Testis (tissue), 2 donors: ENCODE measurements at regions not wholly inside any gene's neighbourhood (a gene's known extent, or its start where the extent isn't known, plus 50 kb on each side); places are given as distances from the start of the nearest gene placed in this dataset.

ENCODE experiments used
- DNase-seq: peaks from one replicate; pipeline ENCODE4 v3.0.0-alpha.2; 2019
- H3K27ac ChIP-seq, 2 donors: fragments of 200-600 bp; sonication (generic); one replicate each; pipeline ENCODE4 v1.5.1; 2019
- H3K27me3 ChIP-seq: fragments of 200-600 bp; sonication (generic); one replicate; pipeline ENCODE4 v1.5.1; 2019
- H3K36me3 ChIP-seq: fragments of 200-600 bp; sonication (generic); one replicate; pipeline ENCODE4 v1.5.1; 2017; ENCODE audit warnings: low read depth; ENCODE audit errors: missing control alignments
- H3K4me1 ChIP-seq: fragments of 200-600 bp; sonication (generic); one replicate; pipeline ENCODE4 v1.5.1; 2019
- H3K4me3 ChIP-seq, 2 donors: fragments of 200-600 bp; sonication (generic); one replicate each; pipeline ENCODE4 v1.5.1; 2017 to 2019
- H3K9me3 ChIP-seq: fragments of 200-600 bp; sonication (generic); one replicate; pipeline ENCODE4 v1.5.1; 2017
- POLR2A ChIP-seq: fragments of 450-650 bp; IDR thresholded peaks from one replicate; pipeline ENCODE4 v1.6.1; 2017; ENCODE audit warnings: antibody characterized with exemption, mild to moderate bottlenecking, moderate library complexity
- WGBS, 2 donors: methylation state at CpG; one replicate each; pipeline ENCODE4 v1.1.5; 2018; 5-methylcytosine and 5-hydroxymethylcytosine counted together
- intact Hi-C: fragments of 100-400 bp; cut with DNase I; formaldehyde crosslinking; loops from one replicate; pipeline ENCODE4 v1.15.1; 2023; ENCODE audit warnings: low total_unique reads
- TF ChIP-seq, protein P1 (sequence below), 3 experiments: fragments of 450-650 bp in 2 of 3; fragments of 200-600 bp in 1 of 3; sonication (generic) in 1 of 3; IDR thresholded peaks; one replicate each; pipeline ENCODE4 v1.5.1; 2016 to 2019; ENCODE audit warnings: antibody characterized with exemption in 3 of 3, mild to moderate bottlenecking in 2 of 3, moderate library complexity in 1 of 3

DNA sequence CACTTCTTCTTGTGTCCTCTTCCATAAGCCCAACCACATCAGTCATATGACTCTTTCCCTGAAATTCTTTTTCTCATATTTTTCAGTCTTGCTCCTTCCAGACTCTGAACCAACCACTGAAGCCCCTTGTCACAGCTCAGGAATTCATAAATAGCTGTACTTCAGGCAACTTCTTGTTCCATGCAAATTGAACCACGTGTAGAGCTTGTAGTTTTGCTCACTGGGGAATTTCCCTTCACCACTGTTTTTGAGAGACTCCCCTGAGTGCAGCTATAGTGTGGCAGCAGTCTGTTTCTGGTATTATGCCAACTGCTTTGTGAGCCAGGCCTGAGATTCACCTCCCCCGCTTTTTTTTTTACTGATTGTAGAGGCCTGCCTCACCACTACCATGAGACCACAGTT, 150.3 kb upstream of the SPAG17 start:
- intact Hi-C loops: no loop called here
- Histone ChIP-seq H3K4me3 (no peak overlapping the region), H3K36me3 (no peaks in the 10 kb centered on the region), H3K9me3 (no peaks in the 10 kb centered on the region), H3K27ac (no peak overlapping the region), H3K27me3 (no peaks in the 10 kb centered on the region), H3K4me1 (no peaks in the 10 kb centered on the region)
- 55 to 59% methylated on average over 2 of the region's 2 CpGs for whole genome bisulfite sequencing, 2 donors
- DNase-seq: no peak
- no peak for TF ChIP-seq POLR2A
- TF ChIP-seq, protein P1, sequence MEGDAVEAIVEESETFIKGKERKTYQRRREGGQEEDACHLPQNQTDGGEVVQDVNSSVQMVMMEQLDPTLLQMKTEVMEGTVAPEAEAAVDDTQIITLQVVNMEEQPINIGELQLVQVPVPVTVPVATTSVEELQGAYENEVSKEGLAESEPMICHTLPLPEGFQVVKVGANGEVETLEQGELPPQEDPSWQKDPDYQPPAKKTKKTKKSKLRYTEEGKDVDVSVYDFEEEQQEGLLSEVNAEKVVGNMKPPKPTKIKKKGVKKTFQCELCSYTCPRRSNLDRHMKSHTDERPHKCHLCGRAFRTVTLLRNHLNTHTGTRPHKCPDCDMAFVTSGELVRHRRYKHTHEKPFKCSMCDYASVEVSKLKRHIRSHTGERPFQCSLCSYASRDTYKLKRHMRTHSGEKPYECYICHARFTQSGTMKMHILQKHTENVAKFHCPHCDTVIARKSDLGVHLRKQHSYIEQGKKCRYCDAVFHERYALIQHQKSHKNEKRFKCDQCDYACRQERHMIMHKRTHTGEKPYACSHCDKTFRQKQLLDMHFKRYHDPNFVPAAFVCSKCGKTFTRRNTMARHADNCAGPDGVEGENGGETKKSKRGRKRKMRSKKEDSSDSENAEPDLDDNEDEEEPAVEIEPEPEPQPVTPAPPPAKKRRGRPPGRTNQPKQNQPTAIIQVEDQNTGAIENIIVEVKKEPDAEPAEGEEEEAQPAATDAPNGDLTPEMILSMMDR (IDR thresholded peaks at IDR 0.05): no peak

DNA sequence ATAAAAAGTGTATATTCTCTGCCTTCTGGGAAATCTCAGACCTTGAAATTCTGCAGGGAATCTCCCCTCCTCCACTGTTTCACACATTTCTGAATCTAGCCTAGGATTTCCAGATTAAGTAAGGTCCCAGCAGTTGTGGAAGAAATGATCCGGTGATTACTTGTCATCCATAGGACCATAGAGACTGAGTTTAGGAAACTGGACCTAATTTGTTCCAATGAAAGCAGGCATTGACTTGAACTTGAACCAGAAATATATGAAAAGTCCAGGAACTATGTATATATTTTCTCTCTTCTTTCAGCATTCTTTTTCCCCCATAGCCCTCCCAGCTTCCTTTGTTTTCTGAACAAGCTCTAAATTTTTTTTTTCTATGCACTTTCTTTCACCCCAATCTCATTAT, 149.5 kb upstream of the SPAG17 start:
- H3K27me3 ChIP-seq: no peaks in the 10 kb centered on the region
- H3K4me3 ChIP-seq: no peak overlapping the region
- 73 to 94% methylated on average over 1 of the region's 1 CpG for WGBS, 2 donors
- no peak overlapping the region for H3K27ac ChIP-seq
- no peak for DNase-seq
- intact Hi-C loops: no loop called here
- no peaks in the 10 kb centered on the region for H3K4me1 ChIP-seq
- TF ChIP-seq, protein P1 (IDR thresholded peaks at IDR 0.05): no peak
- TF ChIP-seq POLR2A: no peak
- no peaks in the 10 kb centered on the region for H3K36me3 ChIP-seq
- no peaks in the 10 kb centered on the region for H3K9me3 ChIP-seq

DNA sequence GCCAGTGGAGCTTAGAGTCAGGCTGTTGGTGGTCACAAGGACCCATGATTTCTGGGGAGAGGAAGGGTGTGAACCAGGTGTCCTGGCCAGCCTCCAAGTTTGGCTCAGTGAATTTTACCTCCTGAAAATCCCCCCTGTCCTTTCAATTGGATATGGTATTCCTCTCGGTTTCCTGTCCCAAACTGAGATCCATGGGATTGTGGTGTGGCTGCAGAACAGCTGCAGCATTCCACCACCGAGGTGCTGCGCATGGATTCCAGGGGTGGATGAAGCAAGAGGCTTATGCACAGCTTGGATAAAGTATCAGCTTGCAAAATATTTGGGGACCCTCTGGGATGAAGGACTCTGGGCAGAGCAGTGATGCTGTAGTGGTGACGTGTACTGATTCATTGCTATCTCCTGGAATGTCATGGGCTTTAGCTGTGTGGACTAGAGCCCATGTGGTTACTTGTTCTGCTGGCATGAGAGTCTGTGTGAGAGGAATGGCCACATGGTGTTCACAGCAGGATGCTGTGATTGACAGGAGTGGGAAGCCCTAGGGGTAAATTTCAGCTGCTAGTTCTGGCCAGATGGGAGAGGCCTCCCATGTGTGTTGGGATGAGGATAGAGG, 148.7 kb upstream of the SPAG17 start:
- intact Hi-C loops: no loop called here
- no peak overlapping the region for H3K27ac ChIP-seq
- H3K4me3 ChIP-seq: no peak overlapping the region
- H3K9me3 ChIP-seq: no peaks in the 10 kb centered on the region
- TF ChIP-seq, protein P1 (IDR thresholded peaks at IDR 0.05): no peak
- TF ChIP-seq POLR2A: no peak
- no peaks in the 10 kb centered on the region for H3K36me3 ChIP-seq
- no peaks in the 10 kb centered on the region for H3K27me3 ChIP-seq
- no peaks in the 10 kb centered on the region for H3K4me1 ChIP-seq
- 94 to 95% methylated on average over 4 of the region's 4 CpGs for WGBS, 2 donors
- no peak for DNase-seq

DNA sequence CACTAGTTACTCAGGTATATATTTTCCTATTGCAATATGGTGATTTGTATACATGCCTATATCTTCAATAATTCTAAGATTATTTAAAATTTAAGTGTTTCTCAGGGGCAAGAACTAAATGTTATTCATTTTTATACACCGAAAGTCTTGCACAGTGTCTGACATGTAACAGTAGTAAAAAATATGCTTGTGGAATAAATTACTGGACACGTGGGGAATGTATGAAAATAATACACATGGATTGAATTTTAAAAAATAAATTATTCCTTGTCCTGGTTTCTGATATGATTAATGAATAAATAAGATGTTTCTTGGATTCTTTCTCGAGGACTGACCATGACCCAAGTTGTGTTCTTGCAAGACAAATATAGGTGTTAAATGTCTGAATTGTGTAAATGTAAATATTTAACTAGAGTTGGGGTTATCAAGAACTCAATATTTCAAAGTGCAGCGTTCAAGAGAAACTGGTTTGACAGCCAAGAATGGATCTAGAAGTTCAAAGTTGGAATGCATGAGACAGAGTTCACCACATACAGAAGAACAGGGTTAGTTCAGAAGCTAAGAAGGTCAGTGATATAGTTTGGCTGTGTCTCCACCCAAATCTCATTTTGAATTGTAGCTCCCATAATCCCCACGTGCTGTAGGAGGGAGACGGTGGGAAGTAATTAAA, 142.1 kb upstream of the SPAG17 start:
- Histone ChIP-seq H3K36me3 (no peaks in the 10 kb centered on the region), H3K9me3 (no peaks in the 10 kb centered on the region), H3K4me1 (no peaks in the 10 kb centered on the region), H3K4me3 (no peak overlapping the region), H3K27ac (no peak overlapping the region), H3K27me3 (no peaks in the 10 kb centered on the region)
- intact Hi-C loops: no loop called here
- no peak for TF ChIP-seq POLR2A
- TF ChIP-seq, protein P1 (IDR thresholded peaks at IDR 0.05): no peak
- DNase-seq: no peak
- WGBS, 2 donors: 47 to 48% methylated on average over 6 of the region's 6 CpGs
